HEK293T (cell line): ENCODE measurements at regions not wholly inside any gene's neighbourhood (a gene's known extent, or its start where the extent isn't known, plus 50 kb on each side); places are given as distances from the start of the nearest gene placed in this dataset.

Source experiments
- CTCF ChIA-PET: fragments of 350-600 bp; formaldehyde crosslinking; extraction: SDS; loops from one replicate; lab custom pipeline; 2021; ENCODE audit warnings: antibody characterized with exemption, inconsistent platforms; lab: Yijun Ruan, JAX
- POLR2A ChIA-PET: fragments of 350-600 bp; formaldehyde crosslinking; extraction: SDS; loops from one replicate; lab custom pipeline; 2020; ENCODE audit warnings: antibody characterized with exemption, inconsistent platforms; lab: Yijun Ruan, JAX
- DNase-seq: peaks from one replicate; pipeline ENCODE4 v3.0.0; 2012; ENCODE audit warnings: mixed read lengths; ENCODE audit errors: extremely low spot score
- ARNT ChIP-seq: fragments of 450-650 bp; IDR thresholded peaks from 2 replicates; pipeline ENCODE4 v1.6.1; 2017; ENCODE audit warnings: mild to moderate bottlenecking
- BHLHE40 ChIP-seq: fragments of 450-650 bp; IDR thresholded peaks from 2 replicates; pipeline ENCODE4 v1.6.1; 2016; ENCODE audit warnings: mild to moderate bottlenecking, moderate library complexity, borderline replicate concordance
- CTBP1 ChIP-seq: fragments of 450-650 bp; IDR thresholded peaks from 2 replicates; pipeline ENCODE4 v1.6.1; 2016; ENCODE audit warnings: borderline replicate concordance
- ELF4 ChIP-seq: fragments of 450-650 bp; IDR thresholded peaks from 2 replicates; pipeline ENCODE4 v1.6.1; 2017; ENCODE audit warnings: antibody characterized with exemption
- FOXA1 ChIP-seq: fragments of 450-650 bp; IDR thresholded peaks from 2 replicates; pipeline ENCODE4 v1.6.1; 2016; ENCODE audit warnings: mild to moderate bottlenecking
- FOXK2 ChIP-seq: fragments of 450-650 bp; IDR thresholded peaks from 2 replicates; pipeline ENCODE4 v1.6.1; 2016; ENCODE audit warnings: mild to moderate bottlenecking
- FOXM1 ChIP-seq: fragments of 450-650 bp; IDR thresholded peaks from 2 replicates; pipeline ENCODE4 v1.6.1; 2017; ENCODE audit warnings: mild to moderate bottlenecking, borderline replicate concordance
- HDGF ChIP-seq: fragments of 450-650 bp; IDR thresholded peaks from 2 replicates; pipeline ENCODE4 v1.6.1; 2017; ENCODE audit warnings: antibody characterized with exemption, borderline replicate concordance
- L3MBTL2 ChIP-seq: fragments of 450-650 bp; conservative IDR thresholded peaks from 2 replicates; pipeline ENCODE4 v1.6.1; 2016; ENCODE audit warnings: mild to moderate bottlenecking
- LEF1 ChIP-seq: fragments of 450-650 bp; IDR thresholded peaks from 2 replicates; pipeline ENCODE4 v1.6.1; 2017; ENCODE audit warnings: mild to moderate bottlenecking, borderline replicate concordance
- NFRKB ChIP-seq: fragments of 450-650 bp; IDR thresholded peaks from 2 replicates; pipeline ENCODE4 v1.6.1; 2016; ENCODE audit warnings: mild to moderate bottlenecking, moderate library complexity
- PKNOX1 ChIP-seq: fragments of 450-650 bp; IDR thresholded peaks from 2 replicates; pipeline ENCODE4 v1.6.1; 2016
- SP1 ChIP-seq: fragments of 450-650 bp; IDR thresholded peaks from 2 replicates; pipeline ENCODE4 v1.6.1; 2017
- SUZ12 ChIP-seq: fragments of 450-650 bp; IDR thresholded peaks from 2 replicates; pipeline ENCODE4 v1.6.1; 2016; ENCODE audit warnings: mild to moderate bottlenecking
- TARDBP ChIP-seq: fragments of 450-650 bp; IDR thresholded peaks from 2 replicates; pipeline ENCODE4 v1.6.1; 2016
- ZNF384 ChIP-seq: fragments of 450-650 bp; IDR thresholded peaks from 2 replicates; pipeline ENCODE4 v1.6.1; 2016

- POLR2A ChIA-PET: no interaction called here
Measured at GRCh38 chr20:39600871-39601270, 638.7 kb downstream of the DHX35 start.

DNA sequence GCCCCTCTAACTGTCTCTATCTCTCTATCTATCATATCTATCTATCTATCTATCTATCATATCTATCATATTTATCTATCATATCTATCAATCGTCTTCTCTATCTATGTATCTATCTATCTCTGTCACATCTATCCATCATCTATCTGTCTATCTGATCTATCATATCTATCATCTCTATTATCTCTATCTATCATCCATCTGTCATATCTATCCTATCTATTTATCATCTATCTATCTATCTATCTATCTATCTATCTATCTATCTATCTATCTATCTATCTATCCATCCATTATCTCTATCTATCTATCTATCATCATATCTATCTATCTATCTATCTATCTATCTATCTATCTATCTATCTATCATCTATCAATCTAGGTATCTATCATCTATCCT lies 638.0 kb downstream of the DHX35 start:
- ChIA-PET POLR2A (no interaction called here), CTCF (no interaction called here)
- no peak for DNase-seq
- TF ChIP-seq NFRKB (no peak), SP1 (no peak), ELF4 (no peak), FOXA1 (no peak), ZNF384 (no peak), PKNOX1 (no peak), SUZ12 (no peak), L3MBTL2 (no peak), HDGF (no peak), CTBP1 (no peak), FOXM1 (no peak), LEF1 (no peak)

More at GRCh38 chr20:39600871-39601270, 638.7 kb downstream of the DHX35 start:
- no peak for DNase-seq
- CTCF ChIA-PET: no interaction called here
- TF ChIP-seq ARNT: no peak
- no peak for TF ChIP-seq LEF1
- TF ChIP-seq L3MBTL2: no peak
- TF ChIP-seq FOXA1: no peak
- TF ChIP-seq FOXK2: no peak
- no peak for TF ChIP-seq ELF4
- no peak for TF ChIP-seq HDGF
- no peak for TF ChIP-seq TARDBP
- no peak for TF ChIP-seq SP1
- no peak for TF ChIP-seq ZNF384
- no peak for TF ChIP-seq PKNOX1
- TF ChIP-seq BHLHE40: no peak
- TF ChIP-seq CTBP1: no peak
- no peak for TF ChIP-seq FOXM1
- TF ChIP-seq NFRKB: no peak
- TF ChIP-seq SUZ12: no peak

- ChIA-PET CTCF (no interaction called here), POLR2A (no interaction called here)
- DNase-seq: no peak
- no peak for TF ChIP-seq L3MBTL2
- no peak for TF ChIP-seq NFRKB
- TF ChIP-seq SP1: no peak
- no peak for TF ChIP-seq SUZ12
- no peak for TF ChIP-seq BHLHE40
Measured at GRCh38 chr20:39596554-39596953, 634.4 kb downstream of the DHX35 start.

DNA sequence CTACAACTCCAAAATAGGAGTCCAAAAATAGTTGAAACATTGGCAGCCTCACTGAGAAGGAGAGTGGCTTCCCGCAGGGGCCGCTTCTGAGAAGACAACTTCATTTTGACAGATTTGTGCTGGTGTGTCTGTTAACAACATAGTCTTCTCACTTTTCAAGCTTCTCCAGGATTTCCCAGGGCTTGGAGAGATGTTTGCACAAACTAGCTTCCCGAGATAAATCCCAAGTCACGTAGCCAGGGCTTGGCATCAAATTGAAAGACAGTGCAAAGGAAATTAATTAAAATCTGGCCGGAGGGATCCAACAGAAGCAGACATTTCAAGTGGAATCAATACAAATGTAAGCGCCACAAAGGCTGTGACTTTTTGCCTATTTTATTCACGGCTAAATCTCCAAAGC lies 630.2 kb downstream of the DHX35 start:
- TF ChIP-seq SP1 (no peak), ZNF384 (no peak), ELF4 (no peak), CTBP1 (no peak), FOXA1 (no peak), L3MBTL2 (no peak), HDGF (no peak)
- ChIA-PET POLR2A (no interaction called here), CTCF (no interaction called here)
- DNase-seq: no peak

DNA sequence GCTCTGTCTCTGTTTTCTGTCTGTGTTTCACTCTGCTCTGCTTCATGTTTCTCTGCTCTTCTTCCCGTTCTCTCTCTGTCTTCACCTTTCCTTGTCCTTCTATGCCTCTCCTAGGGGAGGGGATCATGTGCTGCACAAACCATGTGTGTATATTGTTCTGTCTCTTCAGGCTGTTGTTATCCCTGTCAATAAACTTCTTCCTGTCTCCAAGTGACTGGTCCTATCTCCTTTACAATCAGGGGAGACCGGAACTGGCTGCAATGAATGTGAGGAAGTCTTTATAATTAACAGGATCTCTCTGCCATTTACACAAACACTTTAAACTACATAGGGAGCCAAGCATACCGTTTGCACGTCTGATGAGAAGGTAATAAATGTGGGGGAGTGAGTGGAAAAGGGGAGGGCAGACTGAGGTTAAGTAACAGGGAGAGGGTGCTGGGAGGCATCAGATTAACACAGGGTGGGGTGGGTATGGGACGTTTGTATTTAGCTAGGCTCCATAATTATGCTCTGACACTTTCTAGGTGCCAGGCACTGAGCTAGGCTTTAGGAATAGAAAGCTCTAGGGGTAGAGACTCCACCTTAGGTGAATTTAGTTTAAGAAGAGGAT lies 626.1 kb downstream of the DHX35 start:
- ChIA-PET CTCF (no interaction called here), POLR2A (no interaction called here)
- TF ChIP-seq SUZ12: no peak
- TF ChIP-seq ELF4: no peak
- no peak for TF ChIP-seq SP1
- no peak for DNase-seq

DNA sequence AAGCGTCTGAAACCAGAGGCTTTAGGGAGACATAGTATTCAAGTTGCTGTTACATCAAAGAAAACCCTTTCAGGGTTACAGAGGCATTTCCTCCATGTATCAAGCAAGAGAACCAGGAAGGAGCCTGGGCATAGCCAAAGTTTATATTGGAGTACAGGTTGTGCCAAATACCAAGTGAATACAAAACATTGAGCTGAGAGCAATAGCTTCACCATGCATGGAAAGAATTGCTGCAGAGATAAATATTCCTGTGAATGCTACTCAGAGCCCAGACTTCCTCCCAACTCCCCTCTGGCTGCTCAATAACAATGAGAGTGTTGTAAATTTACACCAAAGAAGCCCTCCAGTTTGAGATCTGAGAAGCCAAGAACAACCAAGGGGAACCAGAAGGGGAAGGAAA lies 618.9 kb downstream of the DHX35 start:
- TF ChIP-seq FOXM1 (no peak), HDGF (no peak), FOXA1 (no peak), PKNOX1 (no peak), ZNF384 (no peak), SP1 (no peak), ELF4 (no peak), CTBP1 (no peak), BHLHE40 (no peak), TARDBP (no peak), SUZ12 (no peak), LEF1 (no peak)
- POLR2A ChIA-PET: no interaction called here
- DNase-seq: no peak
- CTCF ChIA-PET: no interaction called here

DNA sequence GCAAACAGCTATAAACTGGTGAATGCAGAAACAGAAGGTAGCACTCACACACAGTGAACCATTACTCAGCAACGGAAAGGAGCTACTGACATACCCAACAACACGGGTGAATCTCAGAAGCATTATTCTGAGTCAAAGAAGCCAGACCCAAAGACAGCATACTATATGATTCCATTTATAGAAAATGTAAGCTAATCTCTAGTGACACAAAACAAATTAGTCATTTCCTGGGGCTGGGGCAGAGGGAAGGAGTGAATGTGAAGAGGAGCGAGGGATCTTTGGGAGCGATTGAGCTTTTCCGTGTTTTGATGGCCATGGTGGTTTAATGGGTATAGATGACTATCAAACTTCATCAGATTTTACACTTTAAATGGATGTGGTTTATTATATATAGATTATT lies 614.6 kb downstream of the DHX35 start:
- POLR2A ChIA-PET: no interaction called here
- no peak for DNase-seq

More for the DNA sequence above, 614.6 kb downstream of the DHX35 start:
- CTCF ChIA-PET: interaction anchor here (0.6 kb wide), 1 partner anchor 389 kb away, joined by 3 read pairs; no protein-coding TSS in a partner anchor
- TF ChIP-seq CTBP1 (no peak), ZNF384 (no peak), LEF1 (no peak), HDGF (no peak), SUZ12 (no peak), NFRKB (no peak), BHLHE40 (no peak), ARNT (no peak), FOXM1 (no peak), ELF4 (no peak), FOXK2 (no peak), FOXA1 (no peak), PKNOX1 (no peak), SP1 (no peak), TARDBP (no peak), L3MBTL2 (no peak)
